ENCODE measurements at regions not wholly inside any gene's neighbourhood (a gene's known extent, or its start where the extent isn't known, plus 50 kb on each side); places are given as distances from the start of the nearest gene placed in this dataset.
A peak's percentile ranks its signal among the peaks of the same experiment; 100 is the strongest.

- in situ Hi-C loops (cut with HindIII; ENCODE audit: low pct_unique_long_range_greater_than_20kb, low sequenced_read_pairs): no loop called here
- DNase-seq (ENCODE audit: low read depth, low spot score): no peak
Observed at GRCh38 chr18:69109686-69110085, 291.0 kb upstream of the DOK6 start.

- DNase-seq (ENCODE audit: low read depth, low spot score): no peak
- in situ Hi-C loops (cut with HindIII; ENCODE audit: low pct_unique_long_range_greater_than_20kb, low sequenced_read_pairs): no loop called here
Observed at GRCh38 chr18:69120833-69121232, 279.9 kb upstream of the DOK6 start.

- no peak for DNase-seq (ENCODE audit: low read depth, low spot score)
- in situ Hi-C loops (cut with HindIII; ENCODE audit: low pct_unique_long_range_greater_than_20kb, low sequenced_read_pairs): no loop called here
Observed at GRCh38 chr18:69123421-69123820, 277.3 kb upstream of the DOK6 start.

GRCh38 chr18:69127873-69128500, 272.7 kb upstream of the DOK6 start:
- in situ Hi-C loops (cut with HindIII; ENCODE audit: low pct_unique_long_range_greater_than_20kb, low sequenced_read_pairs): no loop called here
- no peak for DNase-seq (ENCODE audit: low read depth, low spot score)

GRCh38 chr18:69128566-69128965, 272.1 kb upstream of the DOK6 start:
- in situ Hi-C loops (cut with HindIII; ENCODE audit: low pct_unique_long_range_greater_than_20kb, low sequenced_read_pairs): no loop called here
- no peak for DNase-seq (ENCODE audit: low read depth, low spot score)

GRCh38 chr18:69128978-69129377, 271.7 kb upstream of the DOK6 start:
- no peak for DNase-seq (ENCODE audit: low read depth, low spot score)

GRCh38 chr18:69138088-69138487, 262.6 kb upstream of the DOK6 start:
- no peak for DNase-seq (ENCODE audit: low read depth, low spot score)
- in situ Hi-C loops (cut with HindIII; ENCODE audit: low pct_unique_long_range_greater_than_20kb, low sequenced_read_pairs): no loop called here

More at GRCh38 chr18:69128978-69129377, 271.7 kb upstream of the DOK6 start:
- in situ Hi-C loops (cut with HindIII; ENCODE audit: low pct_unique_long_range_greater_than_20kb, low sequenced_read_pairs): no loop called here

- no peak for DNase-seq (ENCODE audit: low read depth, low spot score)
- in situ Hi-C loops (cut with HindIII; ENCODE audit: low pct_unique_long_range_greater_than_20kb, low sequenced_read_pairs): no loop called here
Observed at GRCh38 chr18:69143084-69143483, 257.6 kb upstream of the DOK6 start.

GRCh38 chr18:69152436-69152835, 248.3 kb upstream of the DOK6 start:
- in situ Hi-C loops (cut with HindIII; ENCODE audit: low pct_unique_long_range_greater_than_20kb, low sequenced_read_pairs): no loop called here

GRCh38 chr18:69157906-69158305, 242.8 kb upstream of the DOK6 start:
- DNase-seq (ENCODE audit: low read depth, low spot score): peak; percentile 47
- in situ Hi-C loops (cut with HindIII; ENCODE audit: low pct_unique_long_range_greater_than_20kb, low sequenced_read_pairs): no loop called here

More at GRCh38 chr18:69152436-69152835, 248.3 kb upstream of the DOK6 start:
- DNase-seq (ENCODE audit: low read depth, low spot score): no peak

- in situ Hi-C loops (cut with HindIII; ENCODE audit: low pct_unique_long_range_greater_than_20kb, low sequenced_read_pairs): no loop called here
- DNase-seq (ENCODE audit: low read depth, low spot score): no peak
Observed at GRCh38 chr18:69158944-69159343, 241.7 kb upstream of the DOK6 start.

- in situ Hi-C loops (cut with HindIII; ENCODE audit: low pct_unique_long_range_greater_than_20kb, low sequenced_read_pairs): no loop called here
- DNase-seq (ENCODE audit: low read depth, low spot score): peak; percentile 21
Observed at GRCh38 chr18:69161383-69162028, 239.2 kb upstream of the DOK6 start.

- no peak for DNase-seq (ENCODE audit: low read depth, low spot score)
- in situ Hi-C loops (cut with HindIII; ENCODE audit: low pct_unique_long_range_greater_than_20kb, low sequenced_read_pairs): no loop called here
Observed at GRCh38 chr18:69162649-69163048, 238.0 kb upstream of the DOK6 start.

- DNase-seq (ENCODE audit: low read depth, low spot score): no peak
- in situ Hi-C loops (cut with HindIII; ENCODE audit: low pct_unique_long_range_greater_than_20kb, low sequenced_read_pairs): no loop called here
Observed at GRCh38 chr18:69172046-69172445, 228.6 kb upstream of the DOK6 start.

GRCh38 chr18:69175681-69176080, 225.0 kb upstream of the DOK6 start:
- DNase-seq (ENCODE audit: low read depth, low spot score): no peak
- in situ Hi-C loops (cut with HindIII; ENCODE audit: low pct_unique_long_range_greater_than_20kb, low sequenced_read_pairs): no loop called here

GRCh38 chr18:69176741-69177140, 223.9 kb upstream of the DOK6 start:
- DNase-seq (ENCODE audit: low read depth, low spot score): no peak
- in situ Hi-C loops (cut with HindIII; ENCODE audit: low pct_unique_long_range_greater_than_20kb, low sequenced_read_pairs): no loop called here

- DNase-seq (ENCODE audit: low read depth, low spot score): no peak
- in situ Hi-C loops (cut with HindIII; ENCODE audit: low pct_unique_long_range_greater_than_20kb, low sequenced_read_pairs): no loop called here
Observed at GRCh38 chr18:69177702-69178101, 223.0 kb upstream of the DOK6 start.

GRCh38 chr18:69186162-69186561, 214.5 kb upstream of the DOK6 start:
- in situ Hi-C loops (cut with HindIII; ENCODE audit: low pct_unique_long_range_greater_than_20kb, low sequenced_read_pairs): no loop called here
- DNase-seq (ENCODE audit: low read depth, low spot score): no peak

GRCh38 chr18:69196336-69196735, 204.4 kb upstream of the DOK6 start:
- no peak for DNase-seq (ENCODE audit: low read depth, low spot score)
- in situ Hi-C loops (cut with HindIII; ENCODE audit: low pct_unique_long_range_greater_than_20kb, low sequenced_read_pairs): no loop called here
